Naive thymus-derived CD4-positive, alpha-beta T cell (primary cell): ENCODE measurements at regions not wholly inside any gene's neighbourhood (a gene's known extent, or its start where the extent isn't known, plus 50 kb on each side); places are given as distances from the start of the nearest gene placed in this dataset.

Experiments
- ATAC-seq: fragments of 150-1000 bp; cut with Tn5 transposase; 2 replicates; pipeline ENCODE4 v1.10.0; 2021; ENCODE audit warnings: mild to moderate bottlenecking, moderate library complexity
- CTCF ChIA-PET: fragments of 350-600 bp; sonication (Branson Sonifier 250); formaldehyde crosslinking; loops from one replicate; lab custom pipeline; 2021; ENCODE audit warnings: antibody characterized with exemption; lab: Charles Lee
- POLR2A ChIA-PET: fragments of 350-600 bp; sonication (Branson Sonifier 250); formaldehyde crosslinking; loops from one replicate; lab custom pipeline; 2021; ENCODE audit warnings: antibody characterized with exemption, inconsistent platforms; lab: Charles Lee
- DNase-seq, 9 donors: peaks; one replicate each; pipeline versions ENCODE4 v3.0.0 to v3.0.0-alpha.2; 2020 to 2022; ENCODE audit warnings: mixed read lengths in 1 of 9
- H3K27ac ChIP-seq: one replicate; pipeline ENCODE4 v1.7.0; 2013; ENCODE audit warnings: mild to moderate bottlenecking, low read depth, low read length, moderate library complexity
- H3K27me3 ChIP-seq, 2 donors: one replicate each; pipeline ENCODE4 v1.7.0; 2013; ENCODE audit warnings: low read length in 2 of 2, mild to moderate bottlenecking in 2 of 2, moderate library complexity in 2 of 2; ENCODE audit not compliant: control insufficient read depth in 2 of 2, insufficient read depth in 2 of 2
- H3K36me3 ChIP-seq, 3 experiments: 1 replicate in 2 of 3; 2 replicates in 1 of 3; pipeline ENCODE4 v1.7.0; 2013; ENCODE audit warnings: low read length in 3 of 3, mild to moderate bottlenecking in 3 of 3, moderate library complexity in 1 of 3; ENCODE audit not compliant: insufficient read depth in 3 of 3, control insufficient read depth in 2 of 3
- H3K4me1 ChIP-seq, 2 donors: one replicate each; pipeline ENCODE4 v1.7.0; 2013; ENCODE audit warnings: low read length in 2 of 2, mild to moderate bottlenecking in 2 of 2, moderate library complexity in 1 of 2; ENCODE audit not compliant: control insufficient read depth in 2 of 2, insufficient read depth in 2 of 2
- H3K4me3 ChIP-seq: 2 replicates; pipeline ENCODE4 v1.7.0; 2013; ENCODE audit warnings: mild to moderate bottlenecking, low read length
- H3K9me3 ChIP-seq, 3 experiments: 1 replicate in 2 of 3; 2 replicates in 1 of 3; pipeline ENCODE4 v1.7.0; 2013; ENCODE audit warnings: low read length in 3 of 3; ENCODE audit not compliant: control insufficient read depth in 2 of 3
- H3K27ac Mint-ChIP-seq, 9 donors: one replicate each; pipeline ENCODE4 v1.8.0; 2020 to 2022; ENCODE audit warnings: mixed read lengths in 9 of 9, mild to moderate bottlenecking in 8 of 9, moderate library complexity in 5 of 9, inconsistent platforms in 2 of 9
- H3K27me3 Mint-ChIP-seq, 5 donors: one replicate each; pipeline ENCODE4 v1.8.0; 2021 to 2022; ENCODE audit warnings: mixed read lengths in 5 of 5, mild to moderate bottlenecking in 1 of 5
- H3K36me3 Mint-ChIP-seq, 5 donors: one replicate each; pipeline ENCODE4 v1.8.0; 2020 to 2022; ENCODE audit warnings: mixed read lengths in 5 of 5, mild to moderate bottlenecking in 3 of 5, inconsistent platforms in 1 of 5
- H3K4me1 Mint-ChIP-seq, 7 donors: one replicate each; pipeline ENCODE4 v1.8.0; 2020 to 2022; ENCODE audit warnings: mixed read lengths in 7 of 7, mild to moderate bottlenecking in 3 of 7, inconsistent platforms in 1 of 7
- H3K4me3 Mint-ChIP-seq, 10 donors: one replicate each; pipeline ENCODE4 v1.8.0; 2020 to 2022; ENCODE audit warnings: mild to moderate bottlenecking in 10 of 10, mixed read lengths in 10 of 10, moderate library complexity in 6 of 10, inconsistent platforms in 2 of 10
- H3K9me3 Mint-ChIP-seq, 11 donors: one replicate each; pipeline ENCODE4 v1.8.0; 2020 to 2022; ENCODE audit warnings: mixed read lengths in 11 of 11, mild to moderate bottlenecking in 4 of 11, inconsistent platforms in 1 of 11, moderate library complexity in 1 of 11
- intact Hi-C, 2 donors: fragments of 100-400 bp; cut with micrococcal nuclease; formaldehyde crosslinking; loops; one replicate each; pipeline ENCODE4 v1.15.1; 2023

- no peak for DNase-seq
- CTCF ChIA-PET: interaction anchor here (1.8 kb wide), 1 partner anchor 166 kb away, joined by 6 read pairs; no protein-coding TSS in a partner anchor
- no peak overlapping the region for H3K27ac ChIP-seq
- Mint-ChIP-seq H3K27ac (no peak overlapping the region), H3K4me1 (peaks cover 0 to 3% (median 0%) of the 10 kb centered on the region in 7 donors), H3K9me3 (peaks cover 0 to 3% (median 0%) of the 10 kb centered on the region in 11 donors), H3K4me3 (no peak overlapping the region), H3K36me3 (no peaks in the 10 kb centered on the region), H3K27me3 (peaks cover 3 to 48% (median 12%) of the 10 kb centered on the region in 5 donors)
- no peaks in the 10 kb centered on the region for H3K27me3 ChIP-seq
- H3K4me1 ChIP-seq: no peaks in the 10 kb centered on the region
- H3K4me3 ChIP-seq: no peak overlapping the region
- H3K9me3 ChIP-seq: no peaks in the 10 kb centered on the region
- POLR2A ChIA-PET: no interaction called here
- intact Hi-C loops: no loop called here
- H3K36me3 ChIP-seq: no peaks in the 10 kb centered on the region
- no peak for ATAC-seq
Measured at GRCh38 chr10:7085913-7086589, 324.8 kb downstream of the SFMBT2 start.

- no peak for ATAC-seq
- Mint-ChIP-seq H3K36me3 (no peaks in the 10 kb centered on the region), H3K9me3 (peaks cover 0 to 3% (median 0%) of the 10 kb centered on the region in 11 donors), H3K4me1 (peaks cover 0 to 3% (median 0%) of the 10 kb centered on the region in 7 donors), H3K4me3 (no peak overlapping the region), H3K27ac (no peak overlapping the region), H3K27me3 (peaks cover 3 to 55% (median 13%) of the 10 kb centered on the region in 5 donors)
- no peaks in the 10 kb centered on the region for H3K27me3 ChIP-seq
- H3K9me3 ChIP-seq: no peaks in the 10 kb centered on the region
- no peak overlapping the region for H3K4me3 ChIP-seq
- H3K27ac ChIP-seq: no peak overlapping the region
- no peak for DNase-seq
- intact Hi-C loops: no loop called here
- POLR2A ChIA-PET: no interaction called here
- CTCF ChIA-PET: interaction anchor here (0.6 to 1.8 kb wide), 2 partner anchors 165 to 445 kb away, joined by 4 to 6 read pairs; no protein-coding TSS in a partner anchor
- H3K36me3 ChIP-seq: no peaks in the 10 kb centered on the region
- H3K4me1 ChIP-seq: no peaks in the 10 kb centered on the region
Measured at GRCh38 chr10:7085147-7085912, 325.5 kb downstream of the SFMBT2 start.

- POLR2A ChIA-PET: no interaction called here
- intact Hi-C loops: no loop called here
- no peaks in the 10 kb centered on the region for H3K4me1 ChIP-seq
- H3K4me3 Mint-ChIP-seq: no peak overlapping the region
- DNase-seq (no peak), ATAC-seq (no peak)
- no peaks in the 10 kb centered on the region for H3K36me3 Mint-ChIP-seq
- peaks cover 0 to 3% (median 0%) of the 10 kb centered on the region in 7 donors for H3K4me1 Mint-ChIP-seq
- H3K9me3 ChIP-seq: no peaks in the 10 kb centered on the region
- CTCF ChIA-PET: interaction anchor here (1.8 kb wide), 1 partner anchor 164 kb away, joined by 6 read pairs; no protein-coding TSS in a partner anchor
- H3K27me3 Mint-ChIP-seq: peaks cover 4 to 59% (median 13%) of the 10 kb centered on the region in 5 donors
- H3K27me3 ChIP-seq: no peaks in the 10 kb centered on the region
- H3K9me3 Mint-ChIP-seq: peaks cover 0 to 3% (median 0%) of the 10 kb centered on the region in 11 donors
- H3K36me3 ChIP-seq: no peaks in the 10 kb centered on the region
- H3K27ac ChIP-seq: no peak overlapping the region
- H3K4me3 ChIP-seq: no peak overlapping the region
- no peak overlapping the region for H3K27ac Mint-ChIP-seq
Measured at GRCh38 chr10:7084280-7085005, 326.4 kb downstream of the SFMBT2 start.

- H3K4me1 ChIP-seq: no peaks in the 10 kb centered on the region
- H3K36me3 Mint-ChIP-seq: no peaks in the 10 kb centered on the region
- intact Hi-C loops: no loop called here
- no peak overlapping the region for H3K4me3 ChIP-seq
- peaks cover 4 to 63% (median 13%) of the 10 kb centered on the region in 5 donors for H3K27me3 Mint-ChIP-seq
- CTCF ChIA-PET: no interaction called here
- no peaks in the 10 kb centered on the region for H3K27me3 ChIP-seq
- DNase-seq (no peak), ATAC-seq (no peak)
- H3K9me3 ChIP-seq: no peaks in the 10 kb centered on the region
- POLR2A ChIA-PET: no interaction called here
- H3K4me1 Mint-ChIP-seq: peaks cover 0 to 3% (median 0%) of the 10 kb centered on the region in 7 donors
- H3K9me3 Mint-ChIP-seq: no peaks in the 10 kb centered on the region
- no peak overlapping the region for H3K27ac Mint-ChIP-seq
- no peak overlapping the region for H3K27ac ChIP-seq
- no peak overlapping the region for H3K4me3 Mint-ChIP-seq
- no peaks in the 10 kb centered on the region for H3K36me3 ChIP-seq
Measured at GRCh38 chr10:7082967-7083366, 327.9 kb downstream of the SFMBT2 start.

- CTCF ChIA-PET: interaction anchor here (0.6 kb wide), 1 partner anchor 191 kb away, joined by 3 read pairs; no protein-coding TSS in a partner anchor
- no peak overlapping the region for H3K4me3 Mint-ChIP-seq
Measured at GRCh38 chr10:7077880-7078279, 333.0 kb downstream of the SFMBT2 start.

GRCh38 chr10:7075851-7076250 is 335.0 kb downstream of the SFMBT2 start:
- Mint-ChIP-seq H3K4me3 (no peak overlapping the region), H3K36me3 (no peaks in the 10 kb centered on the region), H3K27me3 (peaks cover 5 to 49% (median 13%) of the 10 kb centered on the region in 5 donors), H3K9me3 (peaks cover 0 to 4% (median 0%) of the 10 kb centered on the region in 11 donors), H3K4me1 (no peaks in the 10 kb centered on the region), H3K27ac (no peak overlapping the region)
- H3K27ac ChIP-seq: no peak overlapping the region
- POLR2A ChIA-PET: no interaction called here
- no peaks in the 10 kb centered on the region for H3K27me3 ChIP-seq
- CTCF ChIA-PET: no interaction called here
- H3K4me3 ChIP-seq: no peak overlapping the region
- H3K9me3 ChIP-seq: no peaks in the 10 kb centered on the region
- H3K36me3 ChIP-seq: no peaks in the 10 kb centered on the region
- peaks cover 0 to 5% of the 10 kb centered on the region in 2 donors for H3K4me1 ChIP-seq
- intact Hi-C loops: no loop called here
- no peak for DNase-seq
- no peak for ATAC-seq

More at GRCh38 chr10:7077880-7078279, 333.0 kb downstream of the SFMBT2 start:
- ATAC-seq: no peak
- no peaks in the 10 kb centered on the region for H3K36me3 Mint-ChIP-seq
- H3K4me1 Mint-ChIP-seq: no peaks in the 10 kb centered on the region
- POLR2A ChIA-PET: no interaction called here
- Histone ChIP-seq H3K9me3 (no peaks in the 10 kb centered on the region), H3K36me3 (no peaks in the 10 kb centered on the region), H3K27me3 (no peaks in the 10 kb centered on the region), H3K4me1 (no peaks in the 10 kb centered on the region), H3K4me3 (no peak overlapping the region), H3K27ac (no peak overlapping the region)
- H3K27ac Mint-ChIP-seq: no peak overlapping the region
- peaks cover 9 to 63% (median 13%) of the 10 kb centered on the region in 5 donors for H3K27me3 Mint-ChIP-seq
- DNase-seq: no peak
- intact Hi-C loops: no loop called here
- peaks cover 0 to 1% (median 0%) of the 10 kb centered on the region in 11 donors for H3K9me3 Mint-ChIP-seq
